Mesendoderm (in vitro differentiated cells): ENCODE measurements at regions not wholly inside any gene's neighbourhood (a gene's known extent, or its start where the extent isn't known, plus 50 kb on each side); places are given as distances from the start of the nearest gene placed in this dataset.

Source experiments
- DNase-seq: peaks from one replicate; pipeline ENCODE4 v3.0.0; 2013
- H2AK5ac ChIP-seq: 2 replicates; pipeline ENCODE4 v1.6.1; 2013; ENCODE audit warnings: low read length, inconsistent platforms
- H2BK120ac ChIP-seq: 2 replicates; pipeline ENCODE4 v1.6.1; 2013; ENCODE audit warnings: low read depth, mild to moderate bottlenecking, low read length, moderate library complexity, mixed read lengths
- H2BK15ac ChIP-seq: replicated peaks from 2 replicates; pipeline ENCODE4 v1.6.1; 2013; ENCODE audit warnings: low read depth, mild to moderate bottlenecking, moderate library complexity
- H2BK5ac ChIP-seq: 2 replicates; pipeline ENCODE4 v1.6.1; 2013; ENCODE audit warnings: low read length, inconsistent platforms
- H3K18ac ChIP-seq: 2 replicates; pipeline ENCODE4 v1.6.1; 2013; ENCODE audit warnings: mild to moderate bottlenecking, low read length, mixed read lengths
- H3K23ac ChIP-seq: one replicate; pipeline ENCODE4 v1.6.1; 2013; ENCODE audit warnings: low read length
- H3K27ac ChIP-seq: 2 replicates; pipeline ENCODE4 v1.5.1; 2013; ENCODE audit warnings: low read depth, mild to moderate bottlenecking, inconsistent platforms, low read length, moderate library complexity
- H3K27me3 ChIP-seq: 2 replicates; pipeline ENCODE4 v1.6.1; 2013; ENCODE audit warnings: low read length, control low read depth, mild to moderate bottlenecking, inconsistent platforms; ENCODE audit not compliant: insufficient read depth, poor library complexity
- H3K36me3 ChIP-seq: 2 replicates; pipeline ENCODE4 v1.6.1; 2013; ENCODE audit warnings: low read length, inconsistent platforms; ENCODE audit not compliant: control insufficient read depth, insufficient read depth
- H3K4ac ChIP-seq: one replicate; pipeline ENCODE4 v1.6.1; 2013; ENCODE audit warnings: low read depth, mild to moderate bottlenecking, low read length, moderate library complexity
- H3K4me1 ChIP-seq: 2 replicates; pipeline ENCODE4 v1.6.1; 2013; ENCODE audit warnings: low read depth, low read length, inconsistent platforms; ENCODE audit not compliant: control insufficient read depth
- H3K4me2 ChIP-seq: 2 replicates; pipeline ENCODE4 v1.6.1; 2013; ENCODE audit warnings: low read length
- H3K4me3 ChIP-seq: 2 replicates; pipeline ENCODE4 v1.5.1; 2013; ENCODE audit warnings: mild to moderate bottlenecking, low read length
- H3K56ac ChIP-seq: one replicate; pipeline ENCODE4 v1.6.1; 2013; ENCODE audit warnings: low read length
- H3K79me1 ChIP-seq: 2 replicates; pipeline ENCODE4 v1.6.1; 2013; ENCODE audit warnings: low read length, inconsistent platforms
- H3K79me2 ChIP-seq: 2 replicates; pipeline ENCODE4 v1.6.1; 2013; ENCODE audit warnings: mild to moderate bottlenecking, low read length; ENCODE audit not compliant: control insufficient read depth, insufficient read depth
- H3K9ac ChIP-seq: 2 replicates; pipeline ENCODE4 v1.6.1; 2013; ENCODE audit warnings: low read length, inconsistent platforms
- H4K5ac ChIP-seq: one replicate; pipeline ENCODE4 v1.6.1; 2013; ENCODE audit warnings: low read length
- H4K8ac ChIP-seq: one replicate; pipeline ENCODE4 v1.6.1; 2013; ENCODE audit warnings: low read depth, mild to moderate bottlenecking, control low read depth, low read length, moderate library complexity
- WGBS: extraction: QIAGEN DNeasy Blood & Tissue Kit; methylation state at CpG from one replicate; pipeline ENCODE4 v1.1.7; 2013; ENCODE audit warnings: low lambda C conversion rate, missing lambda C conversion rate; ENCODE audit not compliant: insufficient coverage; ENCODE audit errors: extremely low coverage; 5-methylcytosine and 5-hydroxymethylcytosine counted together

GRCh38 chr5:67512758-67513157 is 316.2 kb upstream of the CD180 start:
- H3K4ac ChIP-seq: no peak overlapping the region
- H3K27me3 ChIP-seq: no peaks in the 10 kb centered on the region
- no peak overlapping the region for H3K9ac ChIP-seq
- no peaks in the 10 kb centered on the region for H3K79me1 ChIP-seq
- no peak overlapping the region for H2BK5ac ChIP-seq
- no peak overlapping the region for H3K23ac ChIP-seq
- no peak overlapping the region for H2BK120ac ChIP-seq
- H2BK15ac ChIP-seq: no peak overlapping the region
- no CpG with 5 or more reads among the region's 1 CpG for WGBS
- DNase-seq: no peak
- H3K79me2 ChIP-seq: no peaks in the 10 kb centered on the region
- no peak overlapping the region for H3K4me3 ChIP-seq
- H4K8ac ChIP-seq: no peak overlapping the region
- no peak overlapping the region for H3K18ac ChIP-seq
- H3K27ac ChIP-seq: no peak overlapping the region
- no peaks in the 10 kb centered on the region for H3K36me3 ChIP-seq
- H4K5ac ChIP-seq: no peak overlapping the region
- H3K4me2 ChIP-seq: no peak overlapping the region
- no peak overlapping the region for H3K56ac ChIP-seq
- H2AK5ac ChIP-seq: no peak overlapping the region
- H3K4me1 ChIP-seq: no peaks in the 10 kb centered on the region

- Histone ChIP-seq H3K27ac (no peak overlapping the region), H4K5ac (no peak overlapping the region), H3K9ac (no peak overlapping the region), H3K27me3 (no peaks in the 10 kb centered on the region), H2BK15ac (no peak overlapping the region), H3K4ac (no peak overlapping the region), H4K8ac (no peak overlapping the region), H3K36me3 (no peaks in the 10 kb centered on the region), H3K18ac (no peak overlapping the region), H3K79me1 (no peaks in the 10 kb centered on the region), H3K23ac (no peak overlapping the region), H3K79me2 (no peaks in the 10 kb centered on the region), H3K4me3 (no peak overlapping the region), H3K4me1 (no peaks in the 10 kb centered on the region), H2BK120ac (no peak overlapping the region), H2AK5ac (no peak overlapping the region), H3K4me2 (no peak overlapping the region), H2BK5ac (no peak overlapping the region), H3K56ac (no peak overlapping the region)
- WGBS: no CpG with 5 or more reads among the region's 1 CpG
- no peak for DNase-seq
These were observed 315.3 kb upstream of the CD180 start for GRCh38 chr5:67511911-67512310.

GRCh38 chr5:67510204-67510603 is 313.6 kb upstream of the CD180 start:
- no peak overlapping the region for H3K4ac ChIP-seq
- no peak for DNase-seq
- no peaks in the 10 kb centered on the region for H3K36me3 ChIP-seq
- no peaks in the 10 kb centered on the region for H3K4me1 ChIP-seq
- H3K27ac ChIP-seq: no peak overlapping the region
- H3K79me1 ChIP-seq: no peaks in the 10 kb centered on the region
- no peaks in the 10 kb centered on the region for H3K27me3 ChIP-seq
- H3K9ac ChIP-seq: no peak overlapping the region
- no peak overlapping the region for H2BK120ac ChIP-seq
- no peak overlapping the region for H3K4me2 ChIP-seq
- no peak overlapping the region for H4K5ac ChIP-seq
- H2BK5ac ChIP-seq: no peak overlapping the region
- H3K4me3 ChIP-seq: no peak overlapping the region
- no peak overlapping the region for H3K23ac ChIP-seq
- H2BK15ac ChIP-seq: no peak overlapping the region
- no peaks in the 10 kb centered on the region for H3K79me2 ChIP-seq
- no peak overlapping the region for H4K8ac ChIP-seq
- H2AK5ac ChIP-seq: no peak overlapping the region
- no peak overlapping the region for H3K18ac ChIP-seq
- no peak overlapping the region for H3K56ac ChIP-seq

- Histone ChIP-seq H3K4me1 (no peaks in the 10 kb centered on the region), H3K27me3 (no peaks in the 10 kb centered on the region), H3K56ac (no peak overlapping the region), H3K36me3 (no peaks in the 10 kb centered on the region), H2AK5ac (no peak overlapping the region), H3K23ac (no peak overlapping the region), H3K27ac (no peak overlapping the region), H3K79me2 (no peaks in the 10 kb centered on the region), H2BK15ac (no peak overlapping the region), H3K4me3 (no peak overlapping the region), H2BK120ac (no peak overlapping the region), H3K79me1 (no peaks in the 10 kb centered on the region), H4K8ac (no peak overlapping the region), H2BK5ac (no peak overlapping the region), H3K18ac (no peak overlapping the region), H3K4ac (no peak overlapping the region), H4K5ac (no peak overlapping the region), H3K4me2 (no peak overlapping the region), H3K9ac (no peak overlapping the region)
- no peak for DNase-seq
- WGBS: no CpG with 5 or more reads among the region's 5 CpGs
These were observed 313.0 kb upstream of the CD180 start for GRCh38 chr5:67509402-67510186.

GRCh38 chr5:67506241-67506640 is 309.6 kb upstream of the CD180 start:
- H3K27me3 ChIP-seq: no peaks in the 10 kb centered on the region
- H3K56ac ChIP-seq: no peak overlapping the region
- H2BK120ac ChIP-seq: no peak overlapping the region
- H3K9ac ChIP-seq: no peak overlapping the region
- no peak overlapping the region for H2BK5ac ChIP-seq
- no peak for DNase-seq
- H3K18ac ChIP-seq: no peak overlapping the region
- no peak overlapping the region for H3K23ac ChIP-seq
- H3K79me2 ChIP-seq: no peaks in the 10 kb centered on the region
- no peak overlapping the region for H3K4me3 ChIP-seq
- no peak overlapping the region for H2AK5ac ChIP-seq
- H3K36me3 ChIP-seq: no peaks in the 10 kb centered on the region
- WGBS: no CpG with 5 or more reads among the region's 2 CpGs
- H3K4ac ChIP-seq: no peak overlapping the region
- no peak overlapping the region for H4K5ac ChIP-seq
- no peak overlapping the region for H3K27ac ChIP-seq
- no peaks in the 10 kb centered on the region for H3K4me1 ChIP-seq
- H2BK15ac ChIP-seq: no peak overlapping the region
- no peak overlapping the region for H3K4me2 ChIP-seq
- H3K79me1 ChIP-seq: no peaks in the 10 kb centered on the region
- H4K8ac ChIP-seq: no peak overlapping the region

- Histone ChIP-seq H3K56ac (no peak overlapping the region), H3K18ac (no peak overlapping the region), H3K9ac (no peak overlapping the region), H2BK5ac (no peak overlapping the region), H4K5ac (no peak overlapping the region), H3K4ac (no peak overlapping the region), H3K79me2 (no peaks in the 10 kb centered on the region), H3K27me3 (no peaks in the 10 kb centered on the region), H3K4me3 (no peak overlapping the region), H3K4me2 (no peak overlapping the region), H3K79me1 (no peaks in the 10 kb centered on the region), H2BK120ac (no peak overlapping the region), H2BK15ac (no peak overlapping the region), H2AK5ac (no peak overlapping the region), H3K23ac (no peak overlapping the region), H4K8ac (no peak overlapping the region), H3K27ac (no peak overlapping the region), H3K36me3 (no peaks in the 10 kb centered on the region), H3K4me1 (no peaks in the 10 kb centered on the region)
- WGBS: no CpG with 5 or more reads among the region's 1 CpG
- DNase-seq: no peak
These were observed 306.4 kb upstream of the CD180 start for GRCh38 chr5:67502951-67503350.
